ENCODE measurements at regions not wholly inside any gene's neighbourhood (a gene's known extent, or its start where the extent isn't known, plus 50 kb on each side); places are given as distances from the start of the nearest gene placed in this dataset.

- TF ChIP-seq CTCF (IDR thresholded peaks at IDR 0.05) (no peak), EP300 (IDR thresholded peaks at IDR 0.05) (no peak)
Observed at GRCh38 chr15:36178303-36178633, 401.2 kb upstream of the CDIN1 start.
